OCI-LY1 (cell line): ENCODE measurements at regions not wholly inside any gene's neighbourhood (a gene's known extent, or its start where the extent isn't known, plus 50 kb on each side); places are given as distances from the start of the nearest gene placed in this dataset.

Source experiments
- H2AFZ ChIP-seq: fragments of 200-600 bp; sonication (generic), shearing (Covaris generic); 2 replicates; pipeline ENCODE4 v1.6.0; 2014; ENCODE audit warnings: antibody characterized with exemption, mild to moderate bottlenecking, low read length
- H3F3A ChIP-seq: fragments of 200-600 bp; sonication (generic), shearing (Covaris generic); 2 replicates; pipeline ENCODE4 v1.6.0; 2014; ENCODE audit warnings: mild to moderate bottlenecking, antibody characterized with exemption, low read length, moderate library complexity; ENCODE audit not compliant: insufficient read depth
- H3K27ac ChIP-seq: fragments of 200-600 bp; sonication (generic); 2 replicates; pipeline ENCODE4 v1.5.1; 2014; ENCODE audit warnings: low read length, mixed run types, mild to moderate bottlenecking, low read depth; ENCODE audit not compliant: poor library complexity, severe bottlenecking
- H3K27me3 ChIP-seq: fragments of 200-600 bp; sonication (generic); 2 replicates; pipeline ENCODE4 v1.6.0; 2014; ENCODE audit warnings: antibody characterized with exemption, mild to moderate bottlenecking, low read length, moderate library complexity; ENCODE audit not compliant: insufficient read depth
- H3K36me3 ChIP-seq: fragments of 200-600 bp; sonication (generic); 2 replicates; pipeline ENCODE4 v1.6.1; 2014; ENCODE audit warnings: mild to moderate bottlenecking, antibody characterized with exemption, low read length, moderate library complexity, mixed read lengths; ENCODE audit not compliant: insufficient read depth
- H3K4me1 ChIP-seq: fragments of 200-600 bp; sonication (generic); 2 replicates; pipeline ENCODE4 v1.5.1; 2014; ENCODE audit warnings: mild to moderate bottlenecking, low read length, moderate library complexity; ENCODE audit not compliant: insufficient read depth, severe bottlenecking
- H3K4me2 ChIP-seq: fragments of 200-600 bp; sonication (generic), shearing (Covaris generic); 2 replicates; pipeline ENCODE4 v1.6.1; 2014; ENCODE audit warnings: low read length
- H3K4me3 ChIP-seq: fragments of 200-600 bp; sonication (generic); 2 replicates; pipeline ENCODE4 v1.5.1; 2014; ENCODE audit warnings: low read length, low read depth, mild to moderate bottlenecking, mixed read lengths; ENCODE audit not compliant: poor library complexity, severe bottlenecking
- H3K79me2 ChIP-seq: fragments of 200-600 bp; shearing (Covaris generic); 2 replicates; pipeline ENCODE4 v1.6.1; 2016; ENCODE audit warnings: mixed run types, low read length, mixed read lengths; ENCODE audit not compliant: insufficient read depth
- H3K9ac ChIP-seq: fragments of 200-600 bp; sonication (generic), shearing (Covaris generic); 2 replicates; pipeline ENCODE4 v1.6.1; 2014; ENCODE audit warnings: mild to moderate bottlenecking, low read length, mixed read lengths
- H3K9me2 ChIP-seq: fragments of 200-600 bp; sonication (generic), shearing (Covaris generic); 2 replicates; pipeline ENCODE4 v1.6.1; 2014; ENCODE audit warnings: low read depth, mild to moderate bottlenecking, low read length, mixed read lengths
- H3K9me3 ChIP-seq: fragments of 200-600 bp; shearing (Covaris generic); 2 replicates; pipeline ENCODE4 v1.6.1; 2014; ENCODE audit warnings: low read length, mixed read lengths
- H4K20me1 ChIP-seq: fragments of 200-600 bp; sonication (generic), shearing (Covaris generic); 2 replicates; pipeline ENCODE4 v1.6.0; 2016; ENCODE audit warnings: mild to moderate bottlenecking, low read length; ENCODE audit not compliant: insufficient read depth
- EZH2 ChIP-seq: fragments of 200-600 bp; sonication (generic), shearing (Covaris generic); IDR thresholded peaks from 2 replicates; pipeline ENCODE4 v1.8.0; 2017; ENCODE audit warnings: borderline replicate concordance, mixed run types, mild to moderate bottlenecking, antibody characterized with exemption, low read length, moderate library complexity, mixed read lengths
- TF ChIP-seq, protein P1 (sequence below): fragments of 200-600 bp; sonication (generic), shearing (Covaris generic); IDR thresholded peaks from 2 replicates; pipeline ENCODE4 v1.5.1; 2017; ENCODE audit warnings: mild to moderate bottlenecking, antibody characterized with exemption, low read length, moderate library complexity, mixed read lengths

- Histone ChIP-seq H3K9me2 (no peaks in the 10 kb centered on the region), H3K79me2 (no peaks in the 10 kb centered on the region), H3K27ac (no peak overlapping the region), H4K20me1 (no peaks in the 10 kb centered on the region), H3K9ac (no peak overlapping the region), H2AFZ (no peak overlapping the region), H3F3A (no peaks in the 10 kb centered on the region), H3K4me1 (no peaks in the 10 kb centered on the region), H3K4me3 (no peak overlapping the region), H3K9me3 (no peaks in the 10 kb centered on the region), H3K36me3 (no peaks in the 10 kb centered on the region), H3K4me2 (no peak overlapping the region), H3K27me3 (no peaks in the 10 kb centered on the region)
- no peak for TF ChIP-seq EZH2
- TF ChIP-seq, protein P1, sequence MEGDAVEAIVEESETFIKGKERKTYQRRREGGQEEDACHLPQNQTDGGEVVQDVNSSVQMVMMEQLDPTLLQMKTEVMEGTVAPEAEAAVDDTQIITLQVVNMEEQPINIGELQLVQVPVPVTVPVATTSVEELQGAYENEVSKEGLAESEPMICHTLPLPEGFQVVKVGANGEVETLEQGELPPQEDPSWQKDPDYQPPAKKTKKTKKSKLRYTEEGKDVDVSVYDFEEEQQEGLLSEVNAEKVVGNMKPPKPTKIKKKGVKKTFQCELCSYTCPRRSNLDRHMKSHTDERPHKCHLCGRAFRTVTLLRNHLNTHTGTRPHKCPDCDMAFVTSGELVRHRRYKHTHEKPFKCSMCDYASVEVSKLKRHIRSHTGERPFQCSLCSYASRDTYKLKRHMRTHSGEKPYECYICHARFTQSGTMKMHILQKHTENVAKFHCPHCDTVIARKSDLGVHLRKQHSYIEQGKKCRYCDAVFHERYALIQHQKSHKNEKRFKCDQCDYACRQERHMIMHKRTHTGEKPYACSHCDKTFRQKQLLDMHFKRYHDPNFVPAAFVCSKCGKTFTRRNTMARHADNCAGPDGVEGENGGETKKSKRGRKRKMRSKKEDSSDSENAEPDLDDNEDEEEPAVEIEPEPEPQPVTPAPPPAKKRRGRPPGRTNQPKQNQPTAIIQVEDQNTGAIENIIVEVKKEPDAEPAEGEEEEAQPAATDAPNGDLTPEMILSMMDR: no peak
Measured at GRCh38 chr2:34950797-34951196, 1351.7 kb upstream of the FAM98A start.

- Histone ChIP-seq H3K4me3 (no peak overlapping the region), H3F3A (no peaks in the 10 kb centered on the region), H3K27me3 (no peaks in the 10 kb centered on the region), H3K9ac (no peak overlapping the region), H3K4me2 (no peak overlapping the region), H4K20me1 (no peaks in the 10 kb centered on the region), H3K36me3 (no peaks in the 10 kb centered on the region), H3K27ac (no peak overlapping the region), H3K9me2 (no peaks in the 10 kb centered on the region), H2AFZ (no peak overlapping the region), H3K9me3 (no peaks in the 10 kb centered on the region), H3K79me2 (no peaks in the 10 kb centered on the region), H3K4me1 (no peaks in the 10 kb centered on the region)
- TF ChIP-seq, protein P1: no peak
- TF ChIP-seq EZH2: no peak
Measured at GRCh38 chr2:34949316-34949715, 1350.2 kb upstream of the FAM98A start.

GRCh38 chr2:34936089-34936488, 1337.0 kb upstream of the FAM98A start:
- Histone ChIP-seq H3K27me3 (no peaks in the 10 kb centered on the region), H3K36me3 (no peaks in the 10 kb centered on the region), H3K9me2 (no peaks in the 10 kb centered on the region), H4K20me1 (no peaks in the 10 kb centered on the region), H3K9ac (no peak overlapping the region), H2AFZ (no peak overlapping the region), H3K27ac (no peak overlapping the region), H3K79me2 (no peaks in the 10 kb centered on the region), H3K9me3 (no peaks in the 10 kb centered on the region), H3K4me3 (no peak overlapping the region), H3K4me2 (no peak overlapping the region), H3K4me1 (no peaks in the 10 kb centered on the region), H3F3A (no peaks in the 10 kb centered on the region)
- TF ChIP-seq EZH2: no peak
- TF ChIP-seq, protein P1: no peak
